GM12873 (cell line): ENCODE measurements at regions not wholly inside any gene's neighbourhood (a gene's known extent, or its start where the extent isn't known, plus 50 kb on each side); places are given as distances from the start of the nearest gene placed in this dataset.

Experiments
- TF ChIP-seq, protein P1 (sequence below): IDR thresholded peaks from 2 replicates; pipeline ENCODE4 v1.5.1; 2012; ENCODE audit warnings: low read depth, mild to moderate bottlenecking, moderate library complexity, low read length, control low read depth; ENCODE audit not compliant: insufficient read depth; ENCODE audit errors: missing control alignments

DNA sequence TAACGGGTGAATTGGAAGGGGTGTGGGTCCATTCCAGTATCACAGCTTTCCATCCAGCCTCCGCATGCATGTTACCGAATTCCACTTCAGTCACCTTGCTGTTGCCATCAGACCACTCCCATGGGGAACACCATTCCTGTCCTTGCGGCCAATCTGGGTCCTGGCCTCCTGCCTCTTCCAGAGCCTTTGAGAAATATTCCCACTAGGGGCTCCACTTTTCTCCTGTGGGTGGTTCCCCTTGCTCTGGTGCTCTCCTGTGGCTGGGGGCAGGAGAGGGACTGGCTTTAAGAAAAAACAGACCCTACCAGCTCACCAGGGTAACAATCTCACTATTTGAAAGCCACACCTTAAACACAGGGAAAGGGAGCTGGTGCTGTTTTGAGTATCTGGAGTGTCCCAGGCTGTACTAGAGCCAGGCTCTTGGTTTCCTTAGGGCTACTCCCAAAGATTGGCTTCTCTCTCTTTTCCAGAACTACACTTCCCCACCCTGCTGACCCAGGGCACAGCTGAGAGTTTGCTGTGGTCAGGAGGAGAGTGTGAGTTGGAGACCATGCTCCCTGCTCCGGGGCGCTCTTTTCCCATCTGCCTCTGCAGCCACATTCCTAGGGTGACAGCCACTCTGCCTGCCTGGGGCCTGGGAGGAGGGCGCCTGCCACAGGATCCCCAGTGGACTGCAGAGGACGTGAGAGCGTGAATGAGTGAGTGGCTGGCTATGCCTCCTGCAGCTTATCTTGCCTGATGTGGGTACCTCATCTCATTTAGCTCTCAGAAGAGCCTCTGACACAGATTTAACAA, 460.8 kb upstream of the HS6ST1 start:
- TF ChIP-seq, protein P1, sequence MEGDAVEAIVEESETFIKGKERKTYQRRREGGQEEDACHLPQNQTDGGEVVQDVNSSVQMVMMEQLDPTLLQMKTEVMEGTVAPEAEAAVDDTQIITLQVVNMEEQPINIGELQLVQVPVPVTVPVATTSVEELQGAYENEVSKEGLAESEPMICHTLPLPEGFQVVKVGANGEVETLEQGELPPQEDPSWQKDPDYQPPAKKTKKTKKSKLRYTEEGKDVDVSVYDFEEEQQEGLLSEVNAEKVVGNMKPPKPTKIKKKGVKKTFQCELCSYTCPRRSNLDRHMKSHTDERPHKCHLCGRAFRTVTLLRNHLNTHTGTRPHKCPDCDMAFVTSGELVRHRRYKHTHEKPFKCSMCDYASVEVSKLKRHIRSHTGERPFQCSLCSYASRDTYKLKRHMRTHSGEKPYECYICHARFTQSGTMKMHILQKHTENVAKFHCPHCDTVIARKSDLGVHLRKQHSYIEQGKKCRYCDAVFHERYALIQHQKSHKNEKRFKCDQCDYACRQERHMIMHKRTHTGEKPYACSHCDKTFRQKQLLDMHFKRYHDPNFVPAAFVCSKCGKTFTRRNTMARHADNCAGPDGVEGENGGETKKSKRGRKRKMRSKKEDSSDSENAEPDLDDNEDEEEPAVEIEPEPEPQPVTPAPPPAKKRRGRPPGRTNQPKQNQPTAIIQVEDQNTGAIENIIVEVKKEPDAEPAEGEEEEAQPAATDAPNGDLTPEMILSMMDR: no peak

DNA sequence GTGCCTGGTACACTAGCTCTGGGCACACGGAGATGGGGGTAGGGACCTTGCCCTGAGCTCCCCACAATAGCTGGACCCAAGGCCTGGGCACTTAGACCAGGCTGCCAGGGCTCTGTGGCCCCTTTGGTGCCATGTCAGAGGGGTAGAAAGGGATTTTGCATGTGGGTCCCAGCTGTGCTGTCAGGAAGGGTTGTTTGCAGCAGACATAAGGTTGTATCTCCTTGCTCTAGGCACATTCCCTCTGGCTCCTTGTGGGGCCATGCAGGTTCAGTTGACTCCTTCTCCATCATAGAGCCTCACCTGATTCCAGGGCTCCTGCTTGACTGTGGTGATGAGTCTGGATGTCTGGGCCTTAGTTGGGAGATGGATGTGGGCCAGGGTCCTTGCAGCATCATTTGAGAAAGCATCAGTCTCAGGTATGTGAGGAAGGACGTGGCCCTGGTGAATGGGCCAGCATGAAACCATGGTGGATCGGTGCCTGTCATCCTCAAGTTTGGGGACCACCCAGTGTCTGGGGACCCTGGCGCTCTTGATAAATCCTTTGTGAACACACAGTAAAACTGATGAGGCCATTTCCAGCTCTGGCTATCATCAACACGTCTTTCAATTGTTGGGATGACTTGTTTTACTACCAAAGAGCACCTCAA, 461.9 kb upstream of the HS6ST1 start:
- TF ChIP-seq, protein P1: no peak

DNA sequence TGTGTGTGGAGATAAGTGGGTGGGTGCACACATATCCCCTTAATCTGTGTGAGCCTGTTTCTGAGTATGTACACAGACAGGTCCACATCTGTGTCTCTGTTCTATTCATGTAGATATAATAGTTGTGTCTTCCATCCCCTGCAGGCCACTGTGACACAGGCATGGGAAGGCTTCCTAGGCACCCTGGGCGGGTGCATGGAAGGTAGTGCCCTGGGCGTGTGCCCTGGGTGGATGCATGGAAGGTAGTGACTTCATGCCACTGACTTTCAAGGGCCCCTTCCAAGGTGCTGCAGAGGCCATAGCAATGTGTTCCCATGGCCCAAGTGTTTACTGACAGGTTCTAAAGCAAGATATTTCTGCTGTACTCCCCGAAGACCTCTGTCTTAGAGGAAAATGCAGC, 462.5 kb upstream of the HS6ST1 start:
- TF ChIP-seq, protein P1: no peak

DNA sequence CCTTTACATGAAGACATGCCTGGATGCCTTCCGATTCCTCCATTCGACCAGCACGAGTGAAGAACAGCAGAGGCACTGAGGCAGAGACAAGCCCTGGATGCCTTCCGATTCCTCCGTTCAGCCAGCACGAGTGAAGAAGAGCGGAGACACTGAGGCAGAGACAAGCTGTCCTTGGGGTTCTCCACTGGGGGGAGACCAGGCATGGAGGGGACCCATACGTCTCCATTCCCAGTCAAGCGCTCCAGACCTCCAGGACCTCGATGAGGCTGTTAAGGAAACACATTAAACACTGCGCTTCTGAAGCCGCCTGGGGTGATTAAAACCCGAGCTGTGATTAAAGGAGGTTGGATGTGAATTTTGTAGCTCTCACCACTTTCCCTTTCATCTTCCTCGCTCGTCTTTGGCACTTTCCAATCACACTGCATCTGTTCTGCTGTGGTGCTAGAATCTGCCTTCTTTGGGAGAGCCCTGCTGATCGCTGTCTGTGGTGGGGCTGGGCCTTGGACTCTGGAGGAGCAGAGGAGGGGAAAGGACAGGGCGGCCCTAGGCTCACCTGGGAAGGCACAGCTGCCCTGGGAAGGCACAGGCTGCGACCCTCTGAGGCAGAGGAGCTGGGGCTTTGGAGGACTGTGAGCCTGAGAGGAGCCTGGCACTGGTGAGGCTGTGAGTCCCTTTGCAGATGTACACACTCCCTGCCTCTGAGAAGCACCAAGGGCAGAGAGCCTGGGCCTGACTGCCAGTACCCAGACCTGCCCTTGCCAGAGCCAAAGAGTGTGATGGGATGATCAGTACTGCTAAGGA, 463.1 kb upstream of the HS6ST1 start:
- TF ChIP-seq, protein P1: no peak

DNA sequence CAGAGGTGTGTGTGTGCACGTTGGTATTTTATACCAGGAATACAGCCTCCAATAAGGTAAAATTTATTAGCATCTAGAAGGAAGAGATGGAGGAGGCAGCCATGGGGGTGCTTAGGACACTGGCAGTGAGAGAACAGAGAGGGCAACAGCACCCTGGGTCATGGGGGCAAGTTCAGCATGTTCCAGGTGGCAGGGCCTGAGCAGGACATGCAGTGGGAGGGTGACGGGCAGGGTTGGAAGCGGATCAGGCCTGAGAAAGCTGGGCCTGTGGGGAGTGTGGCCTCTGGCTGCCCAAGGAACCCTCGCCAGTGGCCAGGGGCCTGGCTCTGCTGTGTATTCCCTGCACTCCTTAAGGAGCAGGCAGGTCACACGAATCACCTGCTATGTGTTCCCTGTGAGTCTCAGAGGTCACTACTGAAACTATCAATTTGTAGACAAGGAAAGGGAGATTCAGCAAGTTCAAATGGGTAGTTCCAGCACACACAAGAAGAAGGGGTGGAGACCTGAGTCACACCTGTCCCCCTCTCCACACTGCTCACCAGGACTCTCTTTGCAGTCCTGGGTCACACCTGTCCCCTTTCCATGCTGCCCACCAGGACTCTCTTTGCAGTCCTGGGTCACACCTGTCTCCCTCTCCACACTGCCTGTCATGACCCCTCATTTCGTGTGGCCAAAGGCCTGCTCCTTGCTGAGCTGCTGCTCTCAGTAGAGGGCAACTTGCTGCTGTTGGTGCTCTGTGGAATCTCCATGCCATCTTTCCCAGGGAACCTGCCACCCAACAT, 463.9 kb upstream of the HS6ST1 start:
- TF ChIP-seq, protein P1: no peak

DNA sequence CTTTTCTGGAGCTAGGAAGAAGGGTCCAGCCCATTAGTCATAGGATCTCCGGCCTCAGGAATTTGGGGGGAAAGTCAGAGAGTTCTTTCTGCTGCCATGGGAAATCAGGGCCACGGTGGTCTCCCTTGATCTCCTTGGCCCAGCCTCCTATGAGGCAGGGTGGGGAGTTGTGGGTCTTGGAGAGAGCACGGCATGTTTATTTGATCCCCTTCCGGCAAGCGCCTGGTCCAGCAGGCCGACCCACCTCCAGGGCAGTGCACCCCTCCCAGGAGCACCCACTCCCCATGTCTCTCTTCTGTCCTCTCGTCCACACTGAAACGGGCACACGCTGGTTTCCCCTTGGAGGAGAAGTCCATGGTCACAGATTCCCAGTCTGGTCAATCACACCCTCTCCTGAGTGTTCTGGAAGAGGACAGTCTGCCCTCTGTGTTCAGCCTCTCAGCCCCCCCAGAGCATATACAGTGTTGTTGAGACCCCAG, 464.6 kb upstream of the HS6ST1 start:
- TF ChIP-seq, protein P1: no peak
